ENCODE measurements at regions not wholly inside any gene's neighbourhood (a gene's known extent, or its start where the extent isn't known, plus 50 kb on each side); places are given as distances from the start of the nearest gene placed in this dataset.
A peak's percentile ranks its signal among the peaks of the same experiment; 100 is the strongest.

GRCh38 chr12:22916815-22917214, 291.8 kb downstream of the ETNK1 start:
- Mint-ChIP-seq H3K4me3 (no peak overlapping the region), H3K27ac (no peak overlapping the region), H3K36me3 (no peaks in the 10 kb centered on the region), H3K27me3 (no peaks in the 10 kb centered on the region), H3K4me1 (no peaks in the 10 kb centered on the region), H3K9me3 (no peaks in the 10 kb centered on the region)
- no peak for ATAC-seq

DNA sequence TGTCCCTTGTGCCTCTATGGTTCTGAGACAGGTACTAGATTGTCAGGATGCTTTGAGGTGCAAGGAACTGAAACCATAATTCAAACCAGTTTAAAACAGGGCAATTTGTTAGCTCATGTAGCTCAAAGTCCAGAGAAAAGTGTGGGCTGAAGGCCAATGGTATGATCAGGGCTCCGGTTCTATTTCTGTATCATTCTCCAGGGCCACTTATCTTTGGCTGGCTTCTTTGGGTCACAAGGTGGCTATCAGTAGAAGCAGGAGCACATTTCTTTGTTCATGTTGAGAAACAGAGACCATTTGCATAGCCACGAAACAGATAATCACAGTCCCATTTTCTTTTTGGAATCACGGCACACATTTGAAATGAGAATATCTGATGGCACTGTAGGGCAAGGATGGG, 294.9 kb downstream of the ETNK1 start:
- Mint-ChIP-seq H3K4me1 (no peaks in the 10 kb centered on the region), H3K4me3 (no peak overlapping the region), H3K36me3 (no peaks in the 10 kb centered on the region), H3K9me3 (no peaks in the 10 kb centered on the region), H3K27ac (no peak overlapping the region), H3K27me3 (no peaks in the 10 kb centered on the region)
- ATAC-seq, result no peak

- no peak for ATAC-seq
- no peaks in the 10 kb centered on the region for H3K27me3 Mint-ChIP-seq
- no peaks in the 10 kb centered on the region for H3K36me3 Mint-ChIP-seq
- H3K4me1 Mint-ChIP-seq, result no peaks in the 10 kb centered on the region
- no peak overlapping the region for H3K27ac Mint-ChIP-seq
- H3K9me3 Mint-ChIP-seq, result no peaks in the 10 kb centered on the region
- H3K4me3 Mint-ChIP-seq, result no peak overlapping the region
These were observed 298.8 kb downstream of the ETNK1 start for GRCh38 chr12:22923768-22924167.

DNA sequence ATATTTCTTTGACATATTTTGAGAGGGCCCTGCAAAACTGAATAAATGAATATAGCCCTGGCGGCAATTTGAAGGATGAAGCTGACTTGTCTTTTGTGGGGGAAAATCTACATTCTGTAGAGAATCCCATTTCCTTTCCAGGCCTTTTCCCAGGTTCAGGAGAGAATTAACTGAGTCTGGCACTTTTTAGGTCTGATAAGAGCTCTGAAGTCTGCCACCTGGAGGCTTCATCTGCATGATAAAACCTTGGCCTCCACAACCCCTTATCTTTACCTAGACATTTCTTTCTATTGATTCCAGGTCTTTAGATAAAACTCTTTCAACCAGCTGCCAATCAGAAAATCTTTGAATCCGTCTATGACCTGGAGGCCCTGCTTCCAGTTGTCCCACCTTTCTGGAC, 299.4 kb downstream of the ETNK1 start:
- no peaks in the 10 kb centered on the region for H3K36me3 Mint-ChIP-seq
- no peak overlapping the region for H3K27ac Mint-ChIP-seq
- H3K4me1 Mint-ChIP-seq, result no peaks in the 10 kb centered on the region
- no peak for ATAC-seq
- H3K9me3 Mint-ChIP-seq, result no peaks in the 10 kb centered on the region
- H3K27me3 Mint-ChIP-seq, result no peaks in the 10 kb centered on the region
- H3K4me3 Mint-ChIP-seq, result no peak overlapping the region

DNA sequence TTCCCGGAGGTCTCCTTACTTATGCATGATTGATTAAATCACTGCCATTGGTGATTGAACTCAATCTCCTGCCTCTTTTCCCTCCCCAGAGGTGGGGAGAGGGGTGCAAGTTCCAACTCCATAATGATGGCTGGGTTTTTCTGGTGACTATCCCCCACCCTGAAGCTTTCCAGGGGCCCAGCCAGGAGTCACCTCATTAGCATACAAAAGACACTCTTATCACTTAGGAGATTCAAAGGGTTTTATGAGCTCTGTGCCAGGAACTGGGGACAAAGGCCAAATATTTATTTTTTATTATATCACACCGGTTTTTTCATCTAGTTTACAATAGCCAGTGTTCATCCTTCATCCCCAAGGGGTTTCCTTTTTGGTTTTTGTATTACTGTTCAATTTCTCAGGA, 300.7 kb downstream of the ETNK1 start:
- Mint-ChIP-seq H3K36me3 (no peaks in the 10 kb centered on the region), H3K4me1 (no peaks in the 10 kb centered on the region), H3K27me3 (no peaks in the 10 kb centered on the region), H3K9me3 (no peaks in the 10 kb centered on the region), H3K27ac (no peak overlapping the region), H3K4me3 (no peak overlapping the region)
- no peak for ATAC-seq

DNA sequence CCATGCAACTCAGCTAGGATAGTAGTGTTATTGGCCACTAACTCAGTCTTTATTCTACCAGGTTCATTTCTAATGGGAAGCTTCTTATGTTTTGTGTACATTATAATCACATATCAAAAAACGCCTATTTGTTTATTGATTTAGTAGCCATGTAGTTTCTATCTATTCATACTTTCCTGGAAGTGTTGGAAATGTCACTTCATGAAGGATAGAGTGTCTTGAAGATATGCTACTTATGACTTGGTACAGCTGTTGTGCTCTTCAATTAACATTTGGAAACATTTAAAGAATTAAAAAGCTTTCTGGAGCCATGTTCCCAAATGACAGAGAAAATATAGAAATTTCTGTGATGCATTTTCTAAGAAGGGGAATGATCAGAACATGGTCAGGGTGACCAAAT, 307.5 kb downstream of the ETNK1 start:
- Mint-ChIP-seq H3K36me3 (no peaks in the 10 kb centered on the region), H3K27ac (no peak overlapping the region), H3K27me3 (peaks cover 11% of the 10 kb centered on the region), H3K9me3 (no peaks in the 10 kb centered on the region), H3K4me3 (no peak overlapping the region), H3K4me1 (no peaks in the 10 kb centered on the region)
- no peak for ATAC-seq

DNA sequence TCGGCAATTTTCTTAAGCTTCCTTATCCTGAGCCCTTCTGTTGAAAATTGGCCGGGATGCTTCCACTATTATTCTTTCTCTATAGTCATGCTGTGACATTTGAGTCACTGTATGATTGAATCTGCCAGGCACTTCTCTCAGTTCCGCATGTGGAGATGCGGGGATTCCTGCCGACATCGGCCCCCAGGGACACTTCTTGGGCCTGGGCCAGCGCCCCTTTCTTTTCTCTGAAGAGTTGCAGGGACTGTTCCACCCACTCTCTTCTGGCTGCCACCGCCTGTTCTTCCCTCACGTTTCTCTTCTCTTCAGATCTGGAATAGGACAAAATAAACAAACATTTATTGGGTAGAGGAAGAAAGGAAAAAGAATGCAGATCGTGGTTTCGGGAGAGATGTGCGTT, 310.1 kb downstream of the ETNK1 start:
- H3K4me3 Mint-ChIP-seq, result no peak overlapping the region
- no peak overlapping the region for H3K27ac Mint-ChIP-seq
- no peaks in the 10 kb centered on the region for H3K4me1 Mint-ChIP-seq
- no peaks in the 10 kb centered on the region for H3K9me3 Mint-ChIP-seq
- H3K36me3 Mint-ChIP-seq, result no peaks in the 10 kb centered on the region
- H3K27me3 Mint-ChIP-seq, result peaks cover 11% of the 10 kb centered on the region
- no peak for ATAC-seq

- H3K36me3 Mint-ChIP-seq, result no peaks in the 10 kb centered on the region
- H3K27ac Mint-ChIP-seq, result no peak overlapping the region
- no peak overlapping the region for H3K4me3 Mint-ChIP-seq
- no peaks in the 10 kb centered on the region for H3K4me1 Mint-ChIP-seq
- peaks cover 11% of the 10 kb centered on the region for H3K27me3 Mint-ChIP-seq
- ATAC-seq, result no peak
- no peaks in the 10 kb centered on the region for H3K9me3 Mint-ChIP-seq
These were observed 310.5 kb downstream of the ETNK1 start for GRCh38 chr12:22935501-22935900.

GRCh38 chr12:22938323-22938722, 313.4 kb downstream of the ETNK1 start:
- peak; percentile 52 for ATAC-seq
- H3K36me3 Mint-ChIP-seq, result no peaks in the 10 kb centered on the region
- H3K9me3 Mint-ChIP-seq, result peaks cover 5% of the 10 kb centered on the region
- H3K27ac Mint-ChIP-seq, result no peak overlapping the region
- no peak overlapping the region for H3K4me3 Mint-ChIP-seq
- peaks cover 11% of the 10 kb centered on the region for H3K27me3 Mint-ChIP-seq
- no peaks in the 10 kb centered on the region for H3K4me1 Mint-ChIP-seq

- no peak overlapping the region for H3K4me3 Mint-ChIP-seq
- no peak overlapping the region for H3K27ac Mint-ChIP-seq
- H3K27me3 Mint-ChIP-seq, result peaks cover 11% of the 10 kb centered on the region
- peaks cover 6% of the 10 kb centered on the region for H3K9me3 Mint-ChIP-seq
- no peaks in the 10 kb centered on the region for H3K36me3 Mint-ChIP-seq
- ATAC-seq, result no peak
- no peaks in the 10 kb centered on the region for H3K4me1 Mint-ChIP-seq
These were observed 326.2 kb downstream of the ETNK1 start for GRCh38 chr12:22951206-22951605.

DNA sequence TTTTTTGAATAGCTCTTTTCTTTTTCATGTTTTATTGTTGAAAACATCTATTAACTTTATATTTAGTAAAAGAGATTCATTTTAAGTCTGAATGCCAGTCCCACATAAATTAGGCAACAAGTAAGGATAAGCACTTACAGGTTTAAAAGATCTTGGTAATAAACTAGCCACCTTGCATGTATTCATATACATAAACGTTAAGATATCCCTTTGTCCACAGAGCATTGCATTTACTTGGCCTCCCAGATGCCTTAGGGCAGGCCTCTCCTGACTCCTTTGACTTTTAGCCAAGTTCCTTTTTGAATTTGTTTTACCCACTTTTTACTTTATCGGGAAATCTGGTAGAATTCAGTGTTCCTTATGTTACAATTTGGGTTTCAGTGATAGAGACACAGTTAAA, 331.7 kb downstream of the ETNK1 start:
- H3K27ac Mint-ChIP-seq, result no peak overlapping the region
- no peak for ATAC-seq
- H3K36me3 Mint-ChIP-seq, result no peaks in the 10 kb centered on the region
- no peaks in the 10 kb centered on the region for H3K4me1 Mint-ChIP-seq
- no peaks in the 10 kb centered on the region for H3K27me3 Mint-ChIP-seq
- peaks cover 4% of the 10 kb centered on the region for H3K9me3 Mint-ChIP-seq
- H3K4me3 Mint-ChIP-seq, result no peak overlapping the region

GRCh38 chr12:22967171-22967570, 342.2 kb downstream of the ETNK1 start:
- ATAC-seq, result no peak
- Mint-ChIP-seq H3K4me3 (no peak overlapping the region), H3K27me3 (peaks cover 7% of the 10 kb centered on the region)

DNA sequence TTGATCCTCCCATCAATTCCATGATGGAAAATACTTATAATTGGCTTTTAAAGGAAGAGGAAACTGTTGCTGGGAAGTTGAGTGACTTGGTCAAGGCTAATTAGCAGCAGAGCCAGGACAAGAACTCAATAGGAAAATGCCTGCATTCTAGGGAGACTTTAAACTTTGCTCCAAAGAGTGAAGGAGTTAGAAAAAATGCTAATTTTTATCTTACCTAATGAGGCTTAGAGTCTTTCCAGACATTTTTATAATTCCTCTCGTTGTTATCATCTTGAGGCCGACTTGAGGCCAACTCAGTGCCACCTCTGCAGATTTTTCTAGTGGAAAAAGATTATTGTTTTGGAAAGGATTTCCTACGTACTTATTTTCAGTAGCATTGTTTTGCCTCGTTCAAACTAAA, 344.6 kb downstream of the ETNK1 start:
- no peaks in the 10 kb centered on the region for H3K36me3 Mint-ChIP-seq
- H3K9me3 Mint-ChIP-seq, result peaks cover 3% of the 10 kb centered on the region
- ATAC-seq, result no peak
- no peaks in the 10 kb centered on the region for H3K4me1 Mint-ChIP-seq
- no peak overlapping the region for H3K27ac Mint-ChIP-seq
- H3K27me3 Mint-ChIP-seq, result peaks cover 14% of the 10 kb centered on the region
- H3K4me3 Mint-ChIP-seq, result no peak overlapping the region

More at GRCh38 chr12:22967171-22967570, 342.2 kb downstream of the ETNK1 start:
- H3K9me3 Mint-ChIP-seq, result peaks cover 3% of the 10 kb centered on the region
- no peak overlapping the region for H3K27ac Mint-ChIP-seq
- H3K36me3 Mint-ChIP-seq, result no peaks in the 10 kb centered on the region
- H3K4me1 Mint-ChIP-seq, result no peaks in the 10 kb centered on the region

DNA sequence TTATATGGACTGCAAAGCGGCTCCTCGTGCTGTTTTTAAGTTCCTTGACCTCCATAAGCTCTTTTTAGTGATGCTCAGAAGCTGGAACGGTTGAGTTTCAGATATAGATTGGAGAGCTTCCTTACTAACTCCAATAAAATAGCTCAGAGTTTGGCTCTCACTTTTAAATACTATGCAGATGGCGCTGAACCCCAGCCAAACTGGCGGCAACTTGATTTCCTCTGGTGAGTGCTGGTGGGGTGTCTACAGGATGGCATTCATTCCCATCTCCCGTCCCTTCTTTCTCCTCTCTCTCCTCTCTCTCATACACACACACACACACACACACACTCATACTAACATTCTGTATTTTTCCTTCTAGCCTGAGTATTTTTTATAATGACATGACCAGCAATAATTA, 346.3 kb downstream of the ETNK1 start:
- peaks cover 3% of the 10 kb centered on the region for H3K9me3 Mint-ChIP-seq
- no peaks in the 10 kb centered on the region for H3K36me3 Mint-ChIP-seq
- no peak for ATAC-seq
- no peak overlapping the region for H3K4me3 Mint-ChIP-seq
- no peak overlapping the region for H3K27ac Mint-ChIP-seq
- H3K4me1 Mint-ChIP-seq, result no peaks in the 10 kb centered on the region
- peaks cover 9% of the 10 kb centered on the region for H3K27me3 Mint-ChIP-seq

- no peak overlapping the region for H3K27ac Mint-ChIP-seq
- peaks cover 3% of the 10 kb centered on the region for H3K9me3 Mint-ChIP-seq
- peaks cover 9% of the 10 kb centered on the region for H3K27me3 Mint-ChIP-seq
- no peaks in the 10 kb centered on the region for H3K4me1 Mint-ChIP-seq
- no peaks in the 10 kb centered on the region for H3K36me3 Mint-ChIP-seq
- no peak for ATAC-seq
- no peak overlapping the region for H3K4me3 Mint-ChIP-seq
These were observed 346.8 kb downstream of the ETNK1 start for GRCh38 chr12:22971701-22972191.

DNA sequence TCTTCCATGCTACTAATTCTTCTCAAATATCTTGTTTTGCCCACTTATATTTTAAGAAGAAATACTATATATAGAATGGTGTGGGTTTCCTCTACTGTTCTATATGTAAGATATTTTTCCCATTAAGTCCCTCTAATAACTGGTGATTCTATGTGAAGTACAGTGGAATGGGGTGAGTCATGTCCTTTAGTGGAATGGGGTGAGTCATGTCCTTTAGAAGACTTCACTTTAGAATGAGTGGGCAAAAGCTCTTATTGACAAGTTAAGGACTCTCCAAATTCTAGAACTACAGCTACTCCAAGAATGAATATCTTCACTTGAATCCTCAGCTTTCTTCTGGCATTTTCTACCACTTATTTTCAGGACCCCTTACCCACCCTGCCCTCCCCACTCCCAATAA, 349.9 kb downstream of the ETNK1 start:
- Mint-ChIP-seq H3K9me3 (peaks cover 3% of the 10 kb centered on the region), H3K27me3 (peaks cover 16% of the 10 kb centered on the region), H3K4me1 (no peaks in the 10 kb centered on the region), H3K27ac (no peak overlapping the region), H3K36me3 (no peaks in the 10 kb centered on the region), H3K4me3 (no peak overlapping the region)
- ATAC-seq, result no peak

- Mint-ChIP-seq H3K4me3 (no peak overlapping the region), H3K4me1 (no peaks in the 10 kb centered on the region), H3K27ac (no peak overlapping the region), H3K36me3 (no peaks in the 10 kb centered on the region), H3K27me3 (peaks cover 15% of the 10 kb centered on the region), H3K9me3 (no peaks in the 10 kb centered on the region)
- ATAC-seq, result no peak
These were observed 354.0 kb downstream of the ETNK1 start for GRCh38 chr12:22978962-22979361.

Measured in stimulated activated memory B cell treated with anti-CD40 and anti-IgM and Interleukin-4, amounts not matched to agents 10 μg/mL and 1 μg/mL and 100 μg/mL, for 72 hours (primary cell).